ENCODE measurements at regions not wholly inside any gene's neighbourhood (a gene's known extent, or its start where the extent isn't known, plus 50 kb on each side); places are given as distances from the start of the nearest gene placed in this dataset.

GRCh38 chr12:34391771-34392581, 369.7 kb downstream of the ALG10 start:
- no peak for DNase-seq (ENCODE audit: low read depth)

- no peak for DNase-seq (ENCODE audit: low read depth)
Measured at GRCh38 chr12:34392741-34393085, 370.4 kb downstream of the ALG10 start.

GRCh38 chr12:34393086-34393820, 371.0 kb downstream of the ALG10 start:
- no peak for DNase-seq (ENCODE audit: low read depth)

GRCh38 chr12:34393821-34394150, 371.5 kb downstream of the ALG10 start:
- no peak for DNase-seq (ENCODE audit: low read depth)

GRCh38 chr12:34394211-34395055, 372.1 kb downstream of the ALG10 start:
- DNase-seq (ENCODE audit: low read depth), result no peak

- no peak for DNase-seq (ENCODE audit: low read depth)
Measured at GRCh38 chr12:34395056-34396005, 373.0 kb downstream of the ALG10 start.

- no peak for DNase-seq (ENCODE audit: low read depth)
Measured at GRCh38 chr12:34396006-34396860, 373.9 kb downstream of the ALG10 start.

GRCh38 chr12:34396861-34397590, 374.7 kb downstream of the ALG10 start:
- no peak for DNase-seq (ENCODE audit: low read depth)

GRCh38 chr12:34397591-34398365, 375.5 kb downstream of the ALG10 start:
- DNase-seq (ENCODE audit: low read depth), result no peak

- no peak for DNase-seq (ENCODE audit: low read depth)
Measured at GRCh38 chr12:34398366-34398705, 376.0 kb downstream of the ALG10 start.

- DNase-seq (ENCODE audit: low read depth), result no peak
Measured at GRCh38 chr12:34398706-34399630, 376.7 kb downstream of the ALG10 start.

- DNase-seq (ENCODE audit: low read depth), result no peak
Measured at GRCh38 chr12:34399631-34400410, 377.5 kb downstream of the ALG10 start.

- no peak for DNase-seq (ENCODE audit: low read depth)
Measured at GRCh38 chr12:34400411-34400881, 378.1 kb downstream of the ALG10 start.

GRCh38 chr12:34400986-34401658, 378.8 kb downstream of the ALG10 start:
- DNase-seq (ENCODE audit: low read depth), result no peak

GRCh38 chr12:34401659-34402227, 379.4 kb downstream of the ALG10 start:
- DNase-seq (ENCODE audit: low read depth), result no peak
